ENCODE measurements at regions not wholly inside any gene's neighbourhood (a gene's known extent, or its start where the extent isn't known, plus 50 kb on each side); places are given as distances from the start of the nearest gene placed in this dataset.

- no peak for TF ChIP-seq CTCF (IDR thresholded peaks at IDR 0.05; ENCODE audit: insufficient read depth, low read length)
- no peak for TF ChIP-seq POLR2AphosphoS5 (IDR thresholded peaks at IDR 0.05; ENCODE audit: low read depth)
Observed at GRCh38 chr9:101902051-101902450, 163.6 kb upstream of the GRIN3A start.
